ENCODE measurements at regions not wholly inside any gene's neighbourhood (a gene's known extent, or its start where the extent isn't known, plus 50 kb on each side); places are given as distances from the start of the nearest gene placed in this dataset.
"Not testable (repeated sequence)": the region's sequence is repeated elsewhere in the genome, so short reads cannot be mapped to it uniquely, and the experiment has no call there.

GRCh38 chr3:21017115-21017852 is 733.7 kb downstream of the ZNF385D start:
- POLR2A ChIA-PET: no interaction called here

GRCh38 chr3:21013566-21013965 is 737.4 kb downstream of the ZNF385D start:
- no peaks in the 10 kb centered on the region for H3K9me3 ChIP-seq (ENCODE audit: control extremely low read depth in 1 of 5, control insufficient read depth in 4 of 5, insufficient read depth in 2 of 5, low read depth in 1 of 5, low read length in 4 of 5)
- H3K4me3 ChIP-seq (ENCODE audit: control insufficient read depth in 1 of 7, extremely low read depth in 1 of 7, insufficient read depth in 4 of 7, low read depth in 2 of 7, low read length in 6 of 7): no peak overlapping the region
- H3K27me3 ChIP-seq (replicated peaks in 2 of 5; ENCODE audit: control insufficient read depth in 4 of 5, insufficient read depth in 5 of 5, low read length in 4 of 5): no peaks in the 10 kb centered on the region
- POLR2A ChIA-PET: no interaction called here
- DNase-seq: no peak
- CTCF ChIA-PET: no interaction called here
- H3K27ac ChIP-seq (ENCODE audit: insufficient read depth in 1 of 2, low read depth in 1 of 2, low read length in 2 of 2, poor library complexity in 1 of 2, severe bottlenecking in 2 of 2): no peak overlapping the region
- H3K36me3 ChIP-seq (ENCODE audit: control insufficient read depth in 4 of 4, insufficient read depth in 4 of 4, low read length in 3 of 4): no peaks in the 10 kb centered on the region
- no peaks in the 10 kb centered on the region for H3K4me1 ChIP-seq (ENCODE audit: control extremely low read depth in 1 of 4, control insufficient read depth in 4 of 4, insufficient read depth in 4 of 4, low read length in 3 of 4)

More at GRCh38 chr3:21017115-21017852, 733.7 kb downstream of the ZNF385D start:
- Histone ChIP-seq H3K9me3 (ENCODE audit: control extremely low read depth in 1 of 5, control insufficient read depth in 4 of 5, insufficient read depth in 2 of 5, low read depth in 1 of 5, low read length in 4 of 5) (no peaks in the 10 kb centered on the region), H3K27me3 (replicated peaks in 2 of 5; ENCODE audit: control insufficient read depth in 4 of 5, insufficient read depth in 5 of 5, low read length in 4 of 5) (no peaks in the 10 kb centered on the region), H3K36me3 (ENCODE audit: control insufficient read depth in 4 of 4, insufficient read depth in 4 of 4, low read length in 3 of 4) (no peaks in the 10 kb centered on the region), H3K4me1 (ENCODE audit: control extremely low read depth in 1 of 4, control insufficient read depth in 4 of 4, insufficient read depth in 4 of 4, low read length in 3 of 4) (no peaks in the 10 kb centered on the region), H3K4me3 (ENCODE audit: control insufficient read depth in 1 of 7, extremely low read depth in 1 of 7, insufficient read depth in 4 of 7, low read depth in 2 of 7, low read length in 6 of 7) (no peak overlapping the region), H3K27ac (ENCODE audit: insufficient read depth in 1 of 2, low read depth in 1 of 2, low read length in 2 of 2, poor library complexity in 1 of 2, severe bottlenecking in 2 of 2) (no peak overlapping the region)
- CTCF ChIA-PET: no interaction called here
- no peak for DNase-seq
- WGBS (ENCODE audit: insufficient coverage): 83% methylated on average over 6 of the region's 10 CpGs

GRCh38 chr3:20999661-21000060 is 751.3 kb downstream of the ZNF385D start:
- H3K36me3 ChIP-seq (ENCODE audit: control insufficient read depth in 4 of 4, insufficient read depth in 4 of 4, low read length in 3 of 4): no peaks in the 10 kb centered on the region
- POLR2A ChIA-PET: no interaction called here
- CTCF ChIA-PET: no interaction called here
- DNase-seq: no peak
- no peak overlapping the region for H3K27ac ChIP-seq (ENCODE audit: insufficient read depth in 1 of 2, low read depth in 1 of 2, low read length in 2 of 2, poor library complexity in 1 of 2, severe bottlenecking in 2 of 2)
- no peak overlapping the region for H3K4me3 ChIP-seq (ENCODE audit: control insufficient read depth in 1 of 7, extremely low read depth in 1 of 7, insufficient read depth in 4 of 7, low read depth in 2 of 7, low read length in 6 of 7)
- H3K27me3 ChIP-seq (replicated peaks in 2 of 5; ENCODE audit: control insufficient read depth in 4 of 5, insufficient read depth in 5 of 5, low read length in 4 of 5): no peaks in the 10 kb centered on the region
- no peaks in the 10 kb centered on the region for H3K9me3 ChIP-seq (ENCODE audit: control extremely low read depth in 1 of 5, control insufficient read depth in 4 of 5, insufficient read depth in 2 of 5, low read depth in 1 of 5, low read length in 4 of 5)
- H3K4me1 ChIP-seq (ENCODE audit: control extremely low read depth in 1 of 4, control insufficient read depth in 4 of 4, insufficient read depth in 4 of 4, low read length in 3 of 4): no peaks in the 10 kb centered on the region
- no CpG with 5 or more reads among the region's 1 CpG for WGBS (ENCODE audit: insufficient coverage)

- ChIA-PET POLR2A (no interaction called here), CTCF (no interaction called here)
- no peak for DNase-seq
- no CpG with 5 or more reads among the region's 2 CpGs for WGBS (ENCODE audit: insufficient coverage)
- H3K4me1 ChIP-seq (ENCODE audit: control extremely low read depth in 1 of 4, control insufficient read depth in 4 of 4, insufficient read depth in 4 of 4, low read length in 3 of 4): no peaks in the 10 kb centered on the region
- no peaks in the 10 kb centered on the region for H3K27me3 ChIP-seq (replicated peaks in 2 of 5; ENCODE audit: control insufficient read depth in 4 of 5, insufficient read depth in 5 of 5, low read length in 4 of 5)
- H3K9me3 ChIP-seq (ENCODE audit: control extremely low read depth in 1 of 5, control insufficient read depth in 4 of 5, insufficient read depth in 2 of 5, low read depth in 1 of 5, low read length in 4 of 5): no peaks in the 10 kb centered on the region
- no peak overlapping the region for H3K4me3 ChIP-seq (ENCODE audit: control insufficient read depth in 1 of 7, extremely low read depth in 1 of 7, insufficient read depth in 4 of 7, low read depth in 2 of 7, low read length in 6 of 7)
- H3K27ac ChIP-seq (ENCODE audit: insufficient read depth in 1 of 2, low read depth in 1 of 2, low read length in 2 of 2, poor library complexity in 1 of 2, severe bottlenecking in 2 of 2): no peak overlapping the region
- no peaks in the 10 kb centered on the region for H3K36me3 ChIP-seq (ENCODE audit: control insufficient read depth in 4 of 4, insufficient read depth in 4 of 4, low read length in 3 of 4)
Measured at GRCh38 chr3:20997183-20997582, 753.8 kb downstream of the ZNF385D start.

GRCh38 chr3:20990896-20991295 is 760.1 kb downstream of the ZNF385D start:
- H3K9me3 ChIP-seq (ENCODE audit: control extremely low read depth in 1 of 5, control insufficient read depth in 4 of 5, insufficient read depth in 2 of 5, low read depth in 1 of 5, low read length in 4 of 5): no peaks in the 10 kb centered on the region
- no peak for DNase-seq
- no peaks in the 10 kb centered on the region for H3K4me1 ChIP-seq (ENCODE audit: control extremely low read depth in 1 of 4, control insufficient read depth in 4 of 4, insufficient read depth in 4 of 4, low read length in 3 of 4)
- 63% methylated on average over 1 of the region's 1 CpG for WGBS (ENCODE audit: insufficient coverage)
- ChIA-PET POLR2A (no interaction called here), CTCF (no interaction called here)
- H3K27ac ChIP-seq (ENCODE audit: insufficient read depth in 1 of 2, low read depth in 1 of 2, low read length in 2 of 2, poor library complexity in 1 of 2, severe bottlenecking in 2 of 2): no peak overlapping the region
- no peaks in the 10 kb centered on the region for H3K27me3 ChIP-seq (replicated peaks in 2 of 5; ENCODE audit: control insufficient read depth in 4 of 5, insufficient read depth in 5 of 5, low read length in 4 of 5)
- H3K4me3 ChIP-seq (ENCODE audit: control insufficient read depth in 1 of 7, extremely low read depth in 1 of 7, insufficient read depth in 4 of 7, low read depth in 2 of 7, low read length in 6 of 7): no peak overlapping the region
- H3K36me3 ChIP-seq (ENCODE audit: control insufficient read depth in 4 of 4, insufficient read depth in 4 of 4, low read length in 3 of 4): no peaks in the 10 kb centered on the region

- H3K4me1 ChIP-seq (ENCODE audit: control extremely low read depth in 1 of 4, control insufficient read depth in 4 of 4, insufficient read depth in 4 of 4, low read length in 3 of 4); H3K9me3 ChIP-seq (ENCODE audit: control extremely low read depth in 1 of 5, control insufficient read depth in 4 of 5, insufficient read depth in 2 of 5, low read depth in 1 of 5, low read length in 4 of 5); POLR2A ChIA-PET; H3K4me3 ChIP-seq (ENCODE audit: control insufficient read depth in 1 of 7, extremely low read depth in 1 of 7, insufficient read depth in 4 of 7, low read depth in 2 of 7, low read length in 6 of 7); H3K27ac ChIP-seq (ENCODE audit: insufficient read depth in 1 of 2, low read depth in 1 of 2, low read length in 2 of 2, poor library complexity in 1 of 2, severe bottlenecking in 2 of 2); H3K27me3 ChIP-seq (replicated peaks in 2 of 5; ENCODE audit: control insufficient read depth in 4 of 5, insufficient read depth in 5 of 5, low read length in 4 of 5); DNase-seq; CTCF ChIA-PET; H3K36me3 ChIP-seq (ENCODE audit: control insufficient read depth in 4 of 4, insufficient read depth in 4 of 4, low read length in 3 of 4): not testable (repeated sequence)
Measured at GRCh38 chr3:20989653-20990052, 761.4 kb downstream of the ZNF385D start.

- Histone ChIP-seq H3K36me3 (ENCODE audit: control insufficient read depth in 4 of 4, insufficient read depth in 4 of 4, low read length in 3 of 4) (no peaks in the 10 kb centered on the region), H3K4me1 (ENCODE audit: control extremely low read depth in 1 of 4, control insufficient read depth in 4 of 4, insufficient read depth in 4 of 4, low read length in 3 of 4) (no peaks in the 10 kb centered on the region), H3K27me3 (replicated peaks in 2 of 5; ENCODE audit: control insufficient read depth in 4 of 5, insufficient read depth in 5 of 5, low read length in 4 of 5) (no peaks in the 10 kb centered on the region), H3K9me3 (ENCODE audit: control extremely low read depth in 1 of 5, control insufficient read depth in 4 of 5, insufficient read depth in 2 of 5, low read depth in 1 of 5, low read length in 4 of 5) (no peaks in the 10 kb centered on the region), H3K4me3 (ENCODE audit: control insufficient read depth in 1 of 7, extremely low read depth in 1 of 7, insufficient read depth in 4 of 7, low read depth in 2 of 7, low read length in 6 of 7) (no peak overlapping the region), H3K27ac (ENCODE audit: insufficient read depth in 1 of 2, low read depth in 1 of 2, low read length in 2 of 2, poor library complexity in 1 of 2, severe bottlenecking in 2 of 2) (no peak overlapping the region)
- no peak for DNase-seq
- 90% methylated on average over 2 of the region's 2 CpGs for WGBS (ENCODE audit: insufficient coverage)
- ChIA-PET POLR2A (no interaction called here), CTCF (no interaction called here)
Measured at GRCh38 chr3:20984594-20985205, 766.3 kb downstream of the ZNF385D start.
